ENCODE measurements at regions not wholly inside any gene's neighbourhood (a gene's known extent, or its start where the extent isn't known, plus 50 kb on each side); places are given as distances from the start of the nearest gene placed in this dataset.

GRCh38 chr4:183848805-183849204, 56.3 kb upstream of the STOX2 start:
- DNase-seq (ENCODE audit: low read depth) = no peak

GRCh38 chr4:183852910-183853547, 52.1 kb upstream of the STOX2 start:
- no peak for DNase-seq (ENCODE audit: low read depth)

- DNase-seq (ENCODE audit: low read depth) = no peak
Measured at GRCh38 chr4:183853548-183853940, 51.6 kb upstream of the STOX2 start.

Measured in RPMI7951 (cell line).